Muscle layer of duodenum (tissue), 2 donors: ENCODE measurements at regions not wholly inside any gene's neighbourhood (a gene's known extent, or its start where the extent isn't known, plus 50 kb on each side); places are given as distances from the start of the nearest gene placed in this dataset.

ENCODE experiments used
- H3K27ac ChIP-seq: one replicate; pipeline ENCODE4 v1.7.0; 2013; ENCODE audit warnings: mild to moderate bottlenecking, low read length
- H3K27me3 ChIP-seq: one replicate; pipeline ENCODE4 v1.7.0; 2013; ENCODE audit warnings: low read depth, mild to moderate bottlenecking, control low read depth, low read length
- H3K36me3 ChIP-seq, 2 donors: one replicate each; pipeline ENCODE4 v1.7.0; 2013; ENCODE audit warnings: low read length in 2 of 2, control low read depth in 1 of 2, mild to moderate bottlenecking in 1 of 2; ENCODE audit not compliant: insufficient read depth in 2 of 2, control insufficient read depth in 1 of 2
- H3K4me1 ChIP-seq, 2 donors: one replicate each; pipeline ENCODE4 v1.7.0; 2013; ENCODE audit warnings: low read length in 2 of 2, mild to moderate bottlenecking in 2 of 2, control low read depth in 1 of 2, moderate library complexity in 1 of 2; ENCODE audit not compliant: insufficient read depth in 2 of 2, control insufficient read depth in 1 of 2
- H3K4me3 ChIP-seq, 2 donors: one replicate each; pipeline ENCODE4 v1.7.0; 2013; ENCODE audit warnings: low read length in 2 of 2, low read depth in 1 of 2, mild to moderate bottlenecking in 1 of 2
- H3K9me3 ChIP-seq, 2 donors: one replicate each; pipeline ENCODE4 v1.7.0; 2013; ENCODE audit warnings: low read length in 2 of 2, control low read depth in 1 of 2, mild to moderate bottlenecking in 1 of 2; ENCODE audit not compliant: control insufficient read depth in 1 of 2
- donor health status: healthy.

DNA sequence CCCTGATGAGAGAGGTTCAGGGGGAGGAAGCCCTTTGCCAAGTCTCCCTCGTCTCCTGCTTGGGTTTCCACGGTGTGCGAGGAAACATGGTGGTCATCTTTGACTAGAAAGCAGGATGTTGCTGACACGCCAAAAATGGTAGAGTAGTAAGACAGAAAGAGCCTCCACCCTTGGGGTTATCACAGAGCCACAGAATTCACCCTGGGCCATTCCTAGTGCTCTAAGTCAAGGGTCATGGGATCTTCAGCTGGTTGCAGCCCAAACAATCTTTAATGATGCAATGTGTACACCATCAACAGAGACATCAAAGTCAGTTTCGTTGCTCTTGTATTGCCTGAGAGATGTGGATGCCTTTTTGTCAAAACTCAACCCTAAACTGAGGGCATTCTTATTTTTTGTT lies 201.9 kb downstream of the LY86 start:
- Histone ChIP-seq H3K4me3 (no peak overlapping the region), H3K9me3 (no peaks in the 10 kb centered on the region), H3K4me1 (no peaks in the 10 kb centered on the region), H3K27me3 (no peaks in the 10 kb centered on the region), H3K27ac (no peak overlapping the region), H3K36me3 (no peaks in the 10 kb centered on the region)

DNA sequence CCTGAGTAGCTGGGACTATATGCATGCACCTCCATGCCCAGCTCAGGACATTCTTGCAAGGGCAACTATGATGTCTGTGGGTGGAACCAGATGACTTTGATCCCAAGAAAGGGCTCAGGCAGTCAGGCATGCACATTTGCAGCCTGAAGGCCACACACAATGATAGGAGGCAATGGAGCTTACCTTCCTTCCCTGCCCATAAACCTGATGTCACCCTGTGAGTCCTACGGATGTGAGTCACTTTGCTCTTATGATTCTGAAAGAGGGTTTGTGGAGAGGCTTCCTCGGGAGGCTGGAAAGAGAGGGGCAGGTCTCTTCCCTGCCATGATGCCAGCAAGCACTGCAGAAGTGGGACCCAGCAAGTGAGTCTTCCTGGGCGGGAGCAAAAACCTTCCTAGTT lies 202.4 kb downstream of the LY86 start:
- Histone ChIP-seq H3K4me3 (no peak overlapping the region), H3K4me1 (no peaks in the 10 kb centered on the region), H3K27ac (no peak overlapping the region), H3K27me3 (no peaks in the 10 kb centered on the region), H3K36me3 (no peaks in the 10 kb centered on the region), H3K9me3 (no peaks in the 10 kb centered on the region)

DNA sequence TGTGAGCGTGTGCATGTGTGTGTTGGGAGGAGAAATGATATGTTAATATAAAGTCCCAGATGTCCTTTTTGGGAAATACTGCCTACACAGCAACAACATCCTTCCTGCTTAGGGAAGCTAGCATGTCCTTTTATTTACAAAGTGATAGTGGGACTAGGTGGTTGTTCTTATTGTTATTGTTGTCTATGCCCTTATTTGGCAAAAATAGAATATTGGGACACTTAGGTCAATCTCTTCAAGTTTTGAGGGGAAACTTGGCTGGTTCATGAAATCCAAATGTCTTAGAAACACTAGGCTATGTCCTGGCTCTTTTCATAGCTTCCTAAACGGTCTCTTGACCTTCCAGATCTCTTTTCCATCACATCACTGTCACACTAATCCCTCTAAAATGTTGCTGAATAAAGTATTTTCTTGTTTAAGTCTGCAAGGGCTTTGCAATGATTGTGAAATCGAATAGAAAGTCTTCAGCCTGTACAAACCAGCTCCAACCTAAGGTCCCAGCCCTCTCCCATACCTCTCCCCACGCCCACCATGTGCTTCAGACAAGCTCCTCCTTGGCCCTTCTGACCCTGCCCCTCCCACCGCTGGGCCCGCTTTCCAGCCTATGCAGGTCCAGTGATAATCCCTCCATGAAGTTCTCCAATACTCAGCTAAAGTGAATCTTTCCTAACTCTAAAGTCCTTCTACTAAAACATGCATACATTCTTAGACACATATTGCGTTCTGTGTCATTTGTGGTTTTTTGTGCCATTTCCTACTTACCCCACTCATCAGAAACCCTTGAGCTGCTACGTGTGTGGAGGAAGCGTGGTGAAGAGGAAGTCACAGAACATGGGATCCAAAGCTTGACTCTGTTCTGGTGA lies 205.1 kb downstream of the LY86 start:
- Histone ChIP-seq H3K27ac (peak overlapping the region; percentile 7), H3K4me1 (no peaks in the 10 kb centered on the region), H3K4me3 (no peak overlapping the region), H3K36me3 (no peaks in the 10 kb centered on the region), H3K9me3 (no peaks in the 10 kb centered on the region), H3K27me3 (no peaks in the 10 kb centered on the region)

DNA sequence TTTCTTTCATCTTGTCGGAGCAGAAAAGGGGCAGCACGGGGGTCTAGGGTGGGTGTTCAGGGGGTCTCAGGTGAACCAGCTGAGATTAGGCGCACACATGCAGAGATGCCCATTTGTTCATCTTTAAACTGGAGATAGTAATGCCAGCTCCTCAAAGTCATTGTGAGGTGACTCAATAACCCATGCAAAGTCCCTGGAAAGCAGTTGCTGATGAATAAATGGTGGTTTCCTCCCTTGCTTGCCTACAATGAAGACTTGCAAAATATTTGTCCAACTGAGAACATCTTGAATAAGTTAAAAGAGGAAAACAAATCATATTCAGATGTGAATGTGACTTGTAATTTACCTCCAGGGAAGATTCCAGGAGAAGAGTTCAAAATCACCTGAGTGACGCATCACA lies 206.9 kb downstream of the LY86 start:
- no peaks in the 10 kb centered on the region for H3K4me1 ChIP-seq
- H3K9me3 ChIP-seq = no peaks in the 10 kb centered on the region
- no peak overlapping the region for H3K27ac ChIP-seq
- no peak overlapping the region for H3K4me3 ChIP-seq
- H3K36me3 ChIP-seq = no peaks in the 10 kb centered on the region
- H3K27me3 ChIP-seq = no peaks in the 10 kb centered on the region

DNA sequence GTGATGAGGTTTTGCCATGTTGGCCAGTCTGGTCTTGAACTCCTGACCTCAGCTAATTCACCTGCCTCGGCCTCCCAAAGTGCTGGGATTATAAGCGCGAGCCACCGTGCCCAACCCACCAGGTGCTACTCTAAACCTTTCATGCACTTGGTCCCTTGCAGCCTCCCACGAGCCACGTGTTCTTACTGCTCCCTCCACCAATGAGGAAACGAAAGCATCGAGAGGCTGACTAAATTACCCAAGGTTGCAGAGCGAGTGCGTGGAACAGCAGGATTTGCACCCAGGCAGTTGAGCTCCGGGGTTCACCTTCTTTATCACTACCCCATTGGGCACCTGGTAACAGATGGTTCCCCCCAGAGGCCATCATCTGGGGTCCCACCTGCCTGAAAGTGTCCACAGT lies 208.3 kb downstream of the LY86 start:
- H3K9me3 ChIP-seq = no peaks in the 10 kb centered on the region
- no peak overlapping the region for H3K27ac ChIP-seq
- H3K4me3 ChIP-seq = no peak overlapping the region
- no peaks in the 10 kb centered on the region for H3K27me3 ChIP-seq
- H3K4me1 ChIP-seq = no peaks in the 10 kb centered on the region
- no peaks in the 10 kb centered on the region for H3K36me3 ChIP-seq

DNA sequence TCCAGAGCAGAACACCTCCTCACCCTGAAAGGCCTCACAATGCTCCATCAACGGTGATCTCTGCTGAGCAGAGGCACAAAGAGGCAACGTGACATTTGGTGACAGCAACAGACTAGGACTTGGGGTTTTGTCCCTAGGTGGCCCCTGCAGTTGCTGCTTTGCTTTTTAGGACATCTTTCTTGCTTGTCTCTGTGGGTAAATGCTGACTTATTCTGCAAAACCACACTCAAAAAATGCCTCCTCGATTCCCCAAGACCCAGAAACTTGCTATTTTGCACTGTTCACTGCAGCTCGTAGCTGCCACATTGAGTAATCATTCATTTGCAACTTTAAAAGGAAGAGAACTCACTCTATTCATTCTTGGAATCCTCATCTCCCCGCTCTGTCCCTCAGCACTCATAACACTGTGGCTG lies 209.9 kb downstream of the LY86 start:
- Histone ChIP-seq H3K27ac (no peak overlapping the region), H3K4me1 (no peaks in the 10 kb centered on the region), H3K27me3 (no peaks in the 10 kb centered on the region), H3K9me3 (no peaks in the 10 kb centered on the region), H3K4me3 (no peak overlapping the region), H3K36me3 (no peaks in the 10 kb centered on the region)

DNA sequence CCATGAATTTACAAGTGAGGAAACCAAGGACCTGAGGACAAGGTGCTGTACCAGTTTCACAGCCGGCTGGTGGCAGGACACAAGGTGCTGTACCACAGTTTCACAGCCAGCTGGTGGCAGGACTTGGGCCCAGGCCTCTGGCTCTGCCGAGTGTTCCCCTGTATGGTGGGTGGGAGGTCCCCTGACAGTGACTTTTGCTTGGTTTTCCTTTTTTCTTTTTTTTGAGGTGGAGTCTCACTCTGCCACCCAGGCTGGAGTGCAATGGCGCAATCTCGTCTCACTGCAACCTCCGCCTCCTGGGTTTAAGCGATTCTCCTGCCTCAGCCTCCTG lies 212.4 kb downstream of the LY86 start:
- Histone ChIP-seq H3K27me3 (no peaks in the 10 kb centered on the region), H3K27ac (no peak overlapping the region), H3K9me3 (no peaks in the 10 kb centered on the region), H3K4me3 (no peak overlapping the region), H3K36me3 (no peaks in the 10 kb centered on the region), H3K4me1 (no peaks in the 10 kb centered on the region)

DNA sequence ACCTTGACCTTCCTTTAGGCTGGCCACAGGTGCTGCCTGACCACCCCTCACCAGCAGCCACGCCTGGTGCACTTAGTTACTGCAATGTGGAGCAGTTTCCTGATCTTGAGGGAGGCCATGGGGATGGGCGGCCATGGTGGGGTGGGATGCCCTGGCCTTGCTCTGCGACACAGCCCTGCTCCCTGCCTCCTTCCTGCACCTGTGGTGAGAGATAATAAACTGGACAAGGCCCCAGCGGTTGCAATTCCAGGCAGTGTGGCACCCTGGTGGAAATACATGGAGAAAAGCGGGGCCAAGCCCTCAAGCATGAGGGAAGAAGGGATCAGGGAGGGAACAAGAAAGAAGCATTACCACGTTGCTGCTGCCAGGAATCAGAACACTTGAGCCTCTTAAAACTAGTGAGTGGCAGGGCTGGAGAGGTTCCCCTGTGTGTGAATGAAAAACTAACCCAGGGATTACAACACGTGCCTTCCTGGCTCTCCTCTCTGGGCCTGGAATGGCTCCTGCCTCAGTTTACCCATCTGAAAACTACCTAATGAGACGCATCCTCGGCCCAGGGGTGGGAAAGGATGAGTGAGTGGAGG lies 213.2 kb downstream of the LY86 start:
- no peak overlapping the region for H3K27ac ChIP-seq
- no peaks in the 10 kb centered on the region for H3K9me3 ChIP-seq
- H3K36me3 ChIP-seq = no peaks in the 10 kb centered on the region
- H3K4me1 ChIP-seq = no peaks in the 10 kb centered on the region
- no peaks in the 10 kb centered on the region for H3K27me3 ChIP-seq
- no peak overlapping the region for H3K4me3 ChIP-seq

DNA sequence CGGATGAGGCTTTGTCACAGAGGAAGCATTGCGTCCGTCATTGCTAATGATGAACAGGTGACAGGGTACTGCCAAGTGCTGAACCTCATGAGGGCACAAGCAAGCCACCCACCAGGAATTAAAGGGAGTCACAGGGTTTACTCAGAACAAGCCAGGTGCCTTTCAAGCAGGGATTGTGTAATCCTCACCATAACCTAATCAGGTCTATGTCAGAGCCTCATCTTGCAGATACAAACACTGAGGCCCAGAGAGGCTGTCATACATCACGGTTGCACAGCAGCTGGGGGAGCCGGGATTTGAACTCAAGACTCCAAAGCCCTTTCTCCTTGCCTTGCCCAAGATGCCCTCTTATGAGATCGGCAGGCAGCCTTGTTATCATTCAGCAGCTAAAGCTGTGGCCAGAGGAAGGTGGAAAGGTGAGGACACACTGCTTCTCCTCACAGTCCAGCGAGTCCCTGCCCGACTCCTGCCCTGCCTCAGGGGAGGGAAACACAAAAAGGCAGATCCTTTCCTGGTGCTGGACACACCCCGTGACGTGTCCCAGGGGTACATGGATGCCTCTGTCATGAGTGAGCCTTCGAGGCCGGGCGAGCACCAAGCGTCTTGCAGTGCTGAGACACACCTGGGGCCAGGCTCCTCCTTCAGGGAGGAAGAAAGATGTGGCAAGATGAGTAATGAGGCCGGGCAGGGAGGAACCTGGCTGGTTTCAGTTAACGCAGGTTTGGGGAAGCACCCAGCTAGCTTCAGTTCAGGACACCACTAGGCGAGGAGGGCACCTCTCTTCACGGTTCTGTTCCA lies 214.9 kb downstream of the LY86 start:
- Histone ChIP-seq H3K9me3 (no peaks in the 10 kb centered on the region), H3K27ac (no peak overlapping the region), H3K27me3 (no peaks in the 10 kb centered on the region), H3K4me1 (no peaks in the 10 kb centered on the region), H3K4me3 (no peak overlapping the region), H3K36me3 (no peaks in the 10 kb centered on the region)

DNA sequence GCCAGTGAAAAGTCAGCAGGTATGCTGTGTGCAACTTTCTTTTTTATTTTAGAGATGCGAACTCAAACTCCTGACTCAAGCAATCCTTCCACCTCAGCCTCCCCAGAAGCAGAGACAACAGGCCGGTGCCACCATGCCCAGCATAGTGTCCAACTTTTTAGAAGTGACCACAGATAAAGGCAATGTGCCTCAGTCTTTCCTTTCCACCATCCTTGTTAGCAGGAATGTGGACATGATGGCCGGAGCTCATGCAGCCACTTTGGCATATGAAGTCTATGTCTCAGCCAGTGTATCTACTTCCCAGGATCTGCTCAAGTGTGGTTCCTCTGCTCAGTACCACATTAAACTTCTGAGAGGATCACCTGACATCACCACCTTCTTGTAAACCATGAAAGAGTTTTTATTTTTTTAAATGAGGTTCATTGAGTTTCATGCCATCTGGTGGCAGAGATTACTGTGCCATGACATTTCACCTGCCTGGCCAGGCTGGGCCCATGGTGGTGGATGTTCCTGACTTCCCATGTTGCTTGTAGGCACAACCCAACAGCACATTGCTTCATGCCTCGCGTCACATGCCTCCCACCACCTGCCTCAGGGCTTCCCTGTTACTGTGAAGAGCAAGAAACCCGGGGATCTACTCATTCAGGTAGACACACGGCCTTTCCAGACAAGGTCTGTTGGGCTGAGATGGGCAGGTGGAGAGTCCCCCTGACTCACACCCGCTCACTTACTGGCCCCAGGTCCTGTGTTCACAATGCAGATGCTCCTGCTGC lies 216.5 kb downstream of the LY86 start:
- Histone ChIP-seq H3K27me3 (no peaks in the 10 kb centered on the region), H3K36me3 (no peaks in the 10 kb centered on the region), H3K4me3 (no peak overlapping the region), H3K27ac (no peak overlapping the region), H3K4me1 (no peaks in the 10 kb centered on the region), H3K9me3 (no peaks in the 10 kb centered on the region)
